HepG2 (cell line): ENCODE measurements at regions not wholly inside any gene's neighbourhood (a gene's known extent, or its start where the extent isn't known, plus 50 kb on each side); places are given as distances from the start of the nearest gene placed in this dataset.

ENCODE experiments used
- ATAC-seq: fragments of 200-7000 bp; cut with Tn5 transposase; 3 replicates; pipeline ENCODE4 v1.9.1; 2020; ENCODE audit warnings: mild to moderate bottlenecking, moderate library complexity
- BruUV-seq: library from RNA; stranded (reverse); fragments of 400-500 nt; replicated peaks from 2 replicates; lab custom pipeline; 2021; lab: Mats Ljungman, UMichigan
- CTCF ChIA-PET: fragments of 300-600 bp; formaldehyde crosslinking; extraction: SDS; loops from one replicate; lab custom pipeline; 2021; ENCODE audit warnings: low total read pairs, inconsistent platforms, low intra/inter-chr PET ratio; lab: Yijun Ruan, JAX
- POLR2A ChIA-PET: fragments of 350-600 bp; sonication (Branson Sonifier 250); formaldehyde crosslinking; loops from one replicate; lab custom pipeline; 2020; ENCODE audit warnings: antibody characterized with exemption, inconsistent platforms; lab: Yijun Ruan, JAX
- DNase-seq: peaks from one replicate; pipeline ENCODE4 v3.0.0-alpha.2; 2015; ENCODE audit warnings: low spot score
- FAIRE-seq: peaks from 3 replicates; lab custom pipeline; 2011; peaks lifted over from hg19 to GRCh38; lab: Jason Lieb, UNC
- H2AFZ ChIP-seq: one replicate; pipeline ENCODE4 v1.6.1; 2011; ENCODE audit warnings: low read length, inconsistent platforms
- H3K27ac ChIP-seq: fragments of 300-600 bp; 3 replicates; pipeline ENCODE4 v1.8.0; 2011; ENCODE audit warnings: mixed run types, mild to moderate bottlenecking, mixed read lengths, low read length, inconsistent platforms; ENCODE audit not compliant: insufficient read depth; ENCODE audit errors: extremely low read length
- H3K27me3 ChIP-seq, 2 experiments: fragments of 200-600 bp in 1 of 2; 2 replicates in 1 of 2; 3 replicates in 1 of 2; pipeline versions ENCODE4 v1.6.0 to v1.8.0; 2011; ENCODE audit warnings: low read length in 2 of 2, mild to moderate bottlenecking in 2 of 2, moderate library complexity in 2 of 2, inconsistent platforms in 1 of 2; ENCODE audit not compliant: insufficient read depth in 2 of 2, control insufficient read depth in 1 of 2
- H3K36me3 ChIP-seq, 2 experiments: fragments of 200-600 bp in 1 of 2; replicated peaks in 1 of 2; 2 replicates in 1 of 2; 3 replicates in 1 of 2; pipeline versions ENCODE4 v1.5.1 to v1.8.0; 2011; ENCODE audit warnings: low read length in 2 of 2, inconsistent platforms in 1 of 2; ENCODE audit not compliant: insufficient read depth in 2 of 2, control insufficient read depth in 1 of 2
- H3K4me1 ChIP-seq: 2 replicates; pipeline ENCODE4 v1.5.1; 2012; ENCODE audit warnings: low read length, inconsistent platforms; ENCODE audit not compliant: insufficient read depth
- H3K4me2 ChIP-seq: 2 replicates; pipeline ENCODE4 v1.6.0; 2011; ENCODE audit warnings: low read depth, low read length, inconsistent platforms
- H3K4me3 ChIP-seq, 3 experiments: fragments of 200-600 bp in 1 of 3; sonication (generic), shearing (Covaris generic) in 1 of 3; replicated peaks in 1 of 3; 2 replicates each; pipeline ENCODE4 v1.5.1; 2011 to 2016; ENCODE audit warnings: low read length in 3 of 3, inconsistent platforms in 2 of 3, low read depth in 2 of 3, mild to moderate bottlenecking in 2 of 3, control low read depth in 1 of 3, mixed read lengths in 1 of 3; ENCODE audit not compliant: insufficient read depth in 1 of 3
- H3K79me2 ChIP-seq: one replicate; pipeline ENCODE4 v1.6.1; 2011; ENCODE audit warnings: low read length, inconsistent platforms; ENCODE audit not compliant: insufficient read depth
- H3K9ac ChIP-seq: 2 replicates; pipeline ENCODE4 v1.6.0; 2011; ENCODE audit warnings: mild to moderate bottlenecking, low read depth, low read length, inconsistent platforms; ENCODE audit not compliant: insufficient read depth
- H3K9me3 ChIP-seq: 2 replicates; pipeline ENCODE4 v1.5.1; 2012; ENCODE audit warnings: mild to moderate bottlenecking, low read length
- H4K20me1 ChIP-seq: 2 replicates; pipeline ENCODE4 v1.6.0; 2011; ENCODE audit warnings: inconsistent platforms, mild to moderate bottlenecking, low read length, moderate library complexity; ENCODE audit not compliant: insufficient read depth
- CHCHD3 ChIP-seq: sonication (generic); formaldehyde crosslinking; IDR thresholded peaks from 2 replicates; pipeline ENCODE4 v1.8.0; 2022; ENCODE audit warnings: mild to moderate bottlenecking, missing genetic modification reagents, moderate library complexity
- ISX ChIP-seq: sonication (generic); formaldehyde crosslinking; conservative IDR thresholded peaks from 2 replicates; pipeline ENCODE4 v1.5.0; 2020; ENCODE audit warnings: missing genetic modification reagents
- MED8 ChIP-seq: sonication (generic); formaldehyde crosslinking; IDR thresholded peaks from 2 replicates; pipeline ENCODE4 v1.8.1; 2023; ENCODE audit warnings: mild to moderate bottlenecking, missing genetic modification reagents; ENCODE audit not compliant: insufficient replicate concordance
- MTA3 ChIP-seq: sonication (generic); formaldehyde crosslinking; IDR thresholded peaks from 2 replicates; pipeline ENCODE4 v1.4.0; 2020; ENCODE audit warnings: missing genetic modification reagents
- NR2F1 ChIP-seq, 2 experiments: fragments of 450-650 bp in 1 of 2; formaldehyde crosslinking in 1 of 2; IDR thresholded peaks; 2 replicates each; pipeline versions ENCODE4 v1.5.0 to v1.6.1; 2016 to 2020; ENCODE audit warnings: mild to moderate bottlenecking in 1 of 2, missing compliant biosample characterization in 1 of 2, missing genetic modification reagents in 1 of 2, moderate library complexity in 1 of 2
- NR2F2 ChIP-seq: IDR thresholded peaks from 2 replicates; pipeline ENCODE4 v1.6.1; 2012; ENCODE audit warnings: low read depth, inconsistent platforms, borderline replicate concordance
- TCF7L2 ChIP-seq: IDR thresholded peaks from 2 replicates; pipeline ENCODE4 v1.6.1; 2011; ENCODE audit warnings: mild to moderate bottlenecking, low read depth, low read length, moderate library complexity
- ZNF282 ChIP-seq: fragments of 450-650 bp; IDR thresholded peaks from 2 replicates; pipeline ENCODE4 v1.6.1; 2018; ENCODE audit not compliant: partially characterized antibody
- ZNF83 ChIP-seq: sonication (generic); formaldehyde crosslinking; IDR thresholded peaks from 2 replicates; pipeline ENCODE4 v1.4.0; 2020; ENCODE audit warnings: missing genetic modification reagents, mild to moderate bottlenecking, borderline replicate concordance
- WGBS: methylation state at CpG from one replicate; pipeline ENCODE4 v1.1.6; 2017; ENCODE audit warnings: low lambda C conversion rate; 5-methylcytosine and 5-hydroxymethylcytosine counted together
- in situ Hi-C: cut with HindIII; loops from 2 replicates; pipeline ENCODE4 v1.10.0; 2017; ENCODE audit warnings: low pct_unique_long_range_greater_than_20kb; ENCODE audit not compliant: extremely low pct_ligation_motif_present
- intact Hi-C: fragments of 100-400 bp; cut with micrococcal nuclease; formaldehyde crosslinking; loops from one replicate; pipeline ENCODE4 v1.10.0; 2022; ENCODE audit not compliant: unreplicated experiment
- TF ChIP-seq, protein P1 (sequence below): sonication (generic); formaldehyde crosslinking; IDR thresholded peaks from 2 replicates; pipeline ENCODE4 v1.9.0; 2022; ENCODE audit warnings: missing genetic modification reagents, mild to moderate bottlenecking, borderline replicate concordance
- TF ChIP-seq, protein P2 (sequence below): sonication (generic); formaldehyde crosslinking; IDR thresholded peaks from 2 replicates; pipeline ENCODE4 v1.5.0; 2020; ENCODE audit warnings: mild to moderate bottlenecking, missing genetic modification reagents
- TF ChIP-seq, protein P3 (sequence below): sonication (generic); formaldehyde crosslinking; IDR thresholded peaks from 2 replicates; pipeline ENCODE4 v1.4.0; 2020; ENCODE audit warnings: missing genetic modification reagents
- TF ChIP-seq, protein P4 (sequence below): sonication (generic); formaldehyde crosslinking; IDR thresholded peaks from 2 replicates; pipeline ENCODE4 v1.4.0; 2020; ENCODE audit warnings: missing genetic modification reagents

DNA sequence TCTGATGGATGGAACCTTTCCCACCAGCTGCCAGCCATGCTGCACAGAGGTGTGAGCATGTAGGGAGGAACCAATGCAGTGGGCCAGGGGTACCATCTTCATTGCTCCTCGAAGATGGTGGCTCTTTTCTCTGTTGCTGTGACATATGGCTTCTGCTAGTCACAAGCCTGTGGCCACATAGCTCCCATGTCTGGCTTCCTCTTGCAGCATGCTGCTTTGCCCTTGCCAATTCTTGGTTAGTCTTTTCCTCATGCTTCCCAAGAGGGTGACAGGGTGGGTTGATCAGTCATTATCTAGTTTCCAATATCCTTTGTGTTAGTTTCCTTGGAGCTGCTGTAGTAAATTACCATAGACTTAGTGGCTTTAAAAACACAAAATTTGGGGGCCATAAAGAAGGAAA is 123.4 kb downstream of the ETS2 start (continued):
- TF ChIP-seq, protein P1, sequence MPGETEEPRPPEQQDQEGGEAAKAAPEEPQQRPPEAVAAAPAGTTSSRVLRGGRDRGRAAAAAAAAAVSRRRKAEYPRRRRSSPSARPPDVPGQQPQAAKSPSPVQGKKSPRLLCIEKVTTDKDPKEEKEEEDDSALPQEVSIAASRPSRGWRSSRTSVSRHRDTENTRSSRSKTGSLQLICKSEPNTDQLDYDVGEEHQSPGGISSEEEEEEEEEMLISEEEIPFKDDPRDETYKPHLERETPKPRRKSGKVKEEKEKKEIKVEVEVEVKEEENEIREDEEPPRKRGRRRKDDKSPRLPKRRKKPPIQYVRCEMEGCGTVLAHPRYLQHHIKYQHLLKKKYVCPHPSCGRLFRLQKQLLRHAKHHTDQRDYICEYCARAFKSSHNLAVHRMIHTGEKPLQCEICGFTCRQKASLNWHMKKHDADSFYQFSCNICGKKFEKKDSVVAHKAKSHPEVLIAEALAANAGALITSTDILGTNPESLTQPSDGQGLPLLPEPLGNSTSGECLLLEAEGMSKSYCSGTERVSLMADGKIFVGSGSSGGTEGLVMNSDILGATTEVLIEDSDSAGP (CRISPR knock-in tag), result no peak
- TF ChIP-seq TCF7L2, result no peak
- no peak for TF ChIP-seq ISX (CRISPR knock-in tag)
- TF ChIP-seq, protein P2, sequence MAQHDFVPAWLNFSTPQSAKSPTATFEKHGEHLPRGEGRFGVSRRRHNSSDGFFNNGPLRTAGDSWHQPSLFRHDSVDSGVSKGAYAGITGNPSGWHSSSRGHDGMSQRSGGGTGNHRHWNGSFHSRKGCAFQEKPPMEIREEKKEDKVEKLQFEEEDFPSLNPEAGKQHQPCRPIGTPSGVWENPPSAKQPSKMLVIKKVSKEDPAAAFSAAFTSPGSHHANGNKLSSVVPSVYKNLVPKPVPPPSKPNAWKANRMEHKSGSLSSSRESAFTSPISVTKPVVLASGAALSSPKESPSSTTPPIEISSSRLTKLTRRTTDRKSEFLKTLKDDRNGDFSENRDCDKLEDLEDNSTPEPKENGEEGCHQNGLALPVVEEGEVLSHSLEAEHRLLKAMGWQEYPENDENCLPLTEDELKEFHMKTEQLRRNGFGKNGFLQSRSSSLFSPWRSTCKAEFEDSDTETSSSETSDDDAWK (CRISPR knock-in tag), result no peak
- TF ChIP-seq MED8 (CRISPR knock-in tag), result no peak

DNA sequence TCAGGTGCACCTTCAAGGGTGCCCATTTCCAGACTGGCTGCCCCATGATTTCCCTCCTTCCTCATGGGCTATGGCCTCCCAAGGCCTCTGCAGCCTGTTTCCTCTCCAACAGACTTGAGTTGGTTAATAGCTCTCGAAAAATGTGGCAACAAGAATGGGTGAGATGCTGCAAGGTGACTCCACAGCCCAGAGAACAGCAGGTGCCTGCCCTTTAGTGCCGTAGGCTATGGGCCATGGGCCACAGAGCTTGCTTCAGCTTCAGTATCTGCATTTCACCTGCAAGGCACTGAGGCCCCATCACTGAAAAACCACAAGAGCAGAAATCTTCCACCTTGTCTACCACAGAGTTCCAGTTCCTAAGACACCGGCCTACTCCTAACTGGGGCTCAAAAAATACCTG is 122.0 kb downstream of the ETS2 start:
- Histone ChIP-seq H3K4me3 (no peak overlapping the region), H3K27me3 (no peaks in the 10 kb centered on the region; a peak in 1 of 5 replicates), H4K20me1 (no peaks in the 10 kb centered on the region), H3K27ac (no peak overlapping the region), H3K36me3 (no peaks in the 10 kb centered on the region), H3K4me1 (peaks cover 30% of the 10 kb centered on the region), H3K9me3 (peaks cover 6% of the 10 kb centered on the region; the same call in 1 of the 2 replicates), H3K9ac (no peak overlapping the region), H3K79me2 (no peaks in the 10 kb centered on the region), H3K4me2 (no peak overlapping the region), H2AFZ (no peak overlapping the region)
- intact Hi-C loops (no loop called here), in situ Hi-C loops (no loop called here)
- 65% methylated on average over 2 of the region's 3 CpGs for WGBS
- DNase-seq (no peak), ATAC-seq (no peak), FAIRE-seq (no peak)
- BruUV-seq, result no TSS peak
- CTCF ChIA-PET, result no interaction called here
- POLR2A ChIA-PET, result no interaction called here
- TF ChIP-seq, protein P3, sequence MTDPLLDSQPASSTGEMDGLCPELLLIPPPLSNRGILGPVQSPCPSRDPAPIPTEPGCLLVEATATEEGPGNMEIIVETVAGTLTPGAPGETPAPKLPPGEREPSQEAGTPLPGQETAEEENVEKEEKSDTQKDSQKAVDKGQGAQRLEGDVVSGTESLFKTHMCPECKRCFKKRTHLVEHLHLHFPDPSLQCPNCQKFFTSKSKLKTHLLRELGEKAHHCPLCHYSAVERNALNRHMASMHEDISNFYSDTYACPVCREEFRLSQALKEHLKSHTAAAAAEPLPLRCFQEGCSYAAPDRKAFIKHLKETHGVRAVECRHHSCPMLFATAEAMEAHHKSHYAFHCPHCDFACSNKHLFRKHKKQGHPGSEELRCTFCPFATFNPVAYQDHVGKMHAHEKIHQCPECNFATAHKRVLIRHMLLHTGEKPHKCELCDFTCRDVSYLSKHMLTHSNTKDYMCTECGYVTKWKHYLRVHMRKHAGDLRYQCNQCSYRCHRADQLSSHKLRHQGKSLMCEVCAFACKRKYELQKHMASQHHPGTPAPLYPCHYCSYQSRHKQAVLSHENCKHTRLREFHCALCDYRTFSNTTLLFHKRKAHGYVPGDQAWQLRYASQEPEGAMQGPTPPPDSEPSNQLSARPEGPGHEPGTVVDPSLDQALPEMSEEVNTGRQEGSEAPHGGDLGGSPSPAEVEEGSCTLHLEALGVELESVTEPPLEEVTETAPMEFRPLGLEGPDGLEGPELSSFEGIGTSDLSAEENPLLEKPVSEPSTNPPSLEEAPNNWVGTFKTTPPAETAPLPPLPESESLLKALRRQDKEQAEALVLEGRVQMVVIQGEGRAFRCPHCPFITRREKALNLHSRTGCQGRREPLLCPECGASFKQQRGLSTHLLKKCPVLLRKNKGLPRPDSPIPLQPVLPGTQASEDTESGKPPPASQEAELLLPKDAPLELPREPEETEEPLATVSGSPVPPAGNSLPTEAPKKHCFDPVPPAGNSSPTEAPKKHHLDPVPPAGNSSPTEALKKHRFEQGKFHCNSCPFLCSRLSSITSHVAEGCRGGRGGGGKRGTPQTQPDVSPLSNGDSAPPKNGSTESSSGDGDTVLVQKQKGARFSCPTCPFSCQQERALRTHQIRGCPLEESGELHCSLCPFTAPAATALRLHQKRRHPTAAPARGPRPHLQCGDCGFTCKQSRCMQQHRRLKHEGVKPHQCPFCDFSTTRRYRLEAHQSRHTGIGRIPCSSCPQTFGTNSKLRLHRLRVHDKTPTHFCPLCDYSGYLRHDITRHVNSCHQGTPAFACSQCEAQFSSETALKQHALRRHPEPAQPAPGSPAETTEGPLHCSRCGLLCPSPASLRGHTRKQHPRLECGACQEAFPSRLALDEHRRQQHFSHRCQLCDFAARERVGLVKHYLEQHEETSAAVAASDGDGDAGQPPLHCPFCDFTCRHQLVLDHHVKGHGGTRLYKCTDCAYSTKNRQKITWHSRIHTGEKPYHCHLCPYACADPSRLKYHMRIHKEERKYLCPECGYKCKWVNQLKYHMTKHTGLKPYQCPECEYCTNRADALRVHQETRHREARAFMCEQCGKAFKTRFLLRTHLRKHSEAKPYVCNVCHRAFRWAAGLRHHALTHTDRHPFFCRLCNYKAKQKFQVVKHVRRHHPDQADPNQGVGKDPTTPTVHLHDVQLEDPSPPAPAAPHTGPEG (CRISPR knock-in tag), result no peak
- TF ChIP-seq NR2F1 (CRISPR knock-in tag; IDR thresholded peaks at IDR 0.05), result no peak
- TF ChIP-seq, protein P4, sequence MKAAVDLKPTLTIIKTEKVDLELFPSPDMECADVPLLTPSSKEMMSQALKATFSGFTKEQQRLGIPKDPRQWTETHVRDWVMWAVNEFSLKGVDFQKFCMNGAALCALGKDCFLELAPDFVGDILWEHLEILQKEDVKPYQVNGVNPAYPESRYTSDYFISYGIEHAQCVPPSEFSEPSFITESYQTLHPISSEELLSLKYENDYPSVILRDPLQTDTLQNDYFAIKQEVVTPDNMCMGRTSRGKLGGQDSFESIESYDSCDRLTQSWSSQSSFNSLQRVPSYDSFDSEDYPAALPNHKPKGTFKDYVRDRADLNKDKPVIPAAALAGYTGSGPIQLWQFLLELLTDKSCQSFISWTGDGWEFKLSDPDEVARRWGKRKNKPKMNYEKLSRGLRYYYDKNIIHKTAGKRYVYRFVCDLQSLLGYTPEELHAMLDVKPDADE (CRISPR knock-in tag), result no peak
- TF ChIP-seq CHCHD3 (CRISPR knock-in tag), result no peak
- TF ChIP-seq NR2F2, result no peak
- no peak for TF ChIP-seq MTA3
- no peak for TF ChIP-seq ZNF282
- TF ChIP-seq ZNF83 (CRISPR knock-in tag), result no peak
